Effector memory CD8-positive, alpha-beta T cell (primary cell): ENCODE measurements at regions not wholly inside any gene's neighbourhood (a gene's known extent, or its start where the extent isn't known, plus 50 kb on each side); places are given as distances from the start of the nearest gene placed in this dataset.
"Not testable (repeated sequence)": the region's sequence is repeated elsewhere in the genome, so short reads cannot be mapped to it uniquely, and the experiment has no call there.

Experiments used
- ATAC-seq: fragments of 150-1000 bp; cut with Tn5 transposase; replicated peaks from 2 replicates; pipeline ENCODE4 v1.10.0; 2021; ENCODE audit warnings: mild to moderate bottlenecking, moderate library complexity
- DNase-seq, 3 experiments: peaks; one replicate each; pipeline ENCODE4 v3.0.0; 2021
- H3K27ac Mint-ChIP-seq, 2 donors: one replicate each; pipeline ENCODE4 v1.8.0; 2022; ENCODE audit warnings: mild to moderate bottlenecking in 2 of 2, mixed read lengths in 2 of 2, moderate library complexity in 2 of 2
- H3K27me3 Mint-ChIP-seq, 2 donors: one replicate each; pipeline ENCODE4 v1.8.0; 2022; ENCODE audit warnings: mixed read lengths in 2 of 2
- H3K36me3 Mint-ChIP-seq: one replicate; pipeline ENCODE4 v1.8.0; 2022; ENCODE audit warnings: mild to moderate bottlenecking, moderate library complexity, mixed read lengths; ENCODE audit not compliant: insufficient read depth
- H3K4me1 Mint-ChIP-seq, 2 donors: one replicate each; pipeline ENCODE4 v1.8.0; 2022; ENCODE audit warnings: low read depth in 2 of 2, mixed read lengths in 2 of 2
- H3K4me3 Mint-ChIP-seq, 2 donors: one replicate each; pipeline ENCODE4 v1.8.0; 2022; ENCODE audit warnings: mild to moderate bottlenecking in 2 of 2, mixed read lengths in 2 of 2, moderate library complexity in 2 of 2
- H3K9me3 Mint-ChIP-seq, 2 donors: one replicate each; pipeline ENCODE4 v1.8.0; 2022; ENCODE audit warnings: mixed read lengths in 2 of 2

DNA sequence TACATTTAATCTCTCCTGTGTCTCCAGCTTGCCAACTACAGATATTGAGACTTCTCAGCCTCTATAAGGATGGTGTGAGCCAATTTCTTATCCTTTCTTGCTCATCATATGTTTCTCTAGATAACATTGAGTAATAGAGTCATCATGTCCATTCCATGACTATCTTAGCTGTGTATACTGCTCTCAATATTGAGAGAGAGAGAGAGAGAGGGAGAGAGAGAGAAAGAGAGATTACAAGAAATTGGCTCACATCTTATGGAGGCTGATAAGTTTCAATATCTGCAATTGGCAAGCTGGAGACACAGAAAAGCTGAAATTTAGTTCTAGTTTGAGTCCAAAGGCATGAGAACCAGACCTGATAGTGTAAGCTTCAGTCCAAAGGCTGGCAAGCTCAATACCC is 110.8 kb upstream of the MSMB start:
- not testable (repeated sequence) for H3K27ac Mint-ChIP-seq, ATAC-seq, H3K4me1 Mint-ChIP-seq, H3K9me3 Mint-ChIP-seq, H3K27me3 Mint-ChIP-seq, H3K36me3 Mint-ChIP-seq, DNase-seq, H3K4me3 Mint-ChIP-seq

GRCh38 chr10:46169736-46170135 is 117.1 kb upstream of the ANTXRL start:
- Mint-ChIP-seq H3K27ac (no peak overlapping the region), H3K36me3 (no peaks in the 10 kb centered on the region), H3K4me3 (no peak overlapping the region), H3K4me1 (no peaks in the 10 kb centered on the region), H3K27me3 (no peaks in the 10 kb centered on the region), H3K9me3 (no peaks in the 10 kb centered on the region)
- no peak for DNase-seq
- no peak for ATAC-seq

DNA sequence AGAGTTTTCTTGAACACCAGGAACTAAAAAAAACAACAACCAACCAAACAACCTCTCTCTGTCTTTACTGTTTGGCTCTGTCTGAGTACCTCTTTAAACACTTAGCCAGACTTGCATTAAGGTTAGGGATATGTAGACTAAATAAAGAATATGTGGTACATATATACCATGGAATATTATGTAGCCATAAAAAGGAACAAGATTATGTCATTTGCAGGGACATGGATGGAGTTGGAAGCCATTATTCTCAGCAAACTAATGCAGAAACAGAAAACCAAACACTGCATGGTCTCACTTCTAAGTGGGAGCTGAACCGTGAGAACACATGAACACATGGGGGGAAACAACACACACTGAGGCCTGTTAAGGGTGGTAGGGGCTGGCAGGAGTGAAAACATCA is 116.0 kb upstream of the ANTXRL start:
- DNase-seq, result no peak
- Mint-ChIP-seq H3K9me3 (no peaks in the 10 kb centered on the region), H3K27ac (no peak overlapping the region), H3K36me3 (no peaks in the 10 kb centered on the region), H3K4me3 (no peak overlapping the region), H3K27me3 (no peaks in the 10 kb centered on the region), H3K4me1 (no peaks in the 10 kb centered on the region)
- no peak for ATAC-seq

DNA sequence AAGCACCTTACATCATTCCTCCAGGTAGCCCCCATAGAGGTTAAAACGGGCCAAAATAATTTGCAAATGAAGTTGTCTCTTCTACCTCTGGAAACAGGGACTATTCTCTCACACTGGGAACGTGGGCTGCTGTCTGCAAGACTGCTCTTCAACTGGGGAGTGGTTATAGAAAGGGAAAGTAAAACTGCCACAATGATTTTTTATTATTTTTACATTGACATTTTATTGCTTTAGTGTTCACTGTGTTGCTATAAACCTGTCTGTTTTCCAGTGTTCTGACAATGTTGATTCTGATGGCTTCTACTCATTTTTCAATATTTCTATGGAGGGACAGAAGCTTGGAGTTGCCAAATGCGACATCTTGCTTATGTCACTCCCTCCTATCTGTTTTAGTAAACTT is 115.1 kb upstream of the ANTXRL start:
- DNase-seq (no peak), ATAC-seq (no peak)
- Mint-ChIP-seq H3K36me3 (no peaks in the 10 kb centered on the region), H3K4me3 (no peak overlapping the region), H3K27me3 (no peaks in the 10 kb centered on the region), H3K27ac (no peak overlapping the region), H3K4me1 (no peaks in the 10 kb centered on the region), H3K9me3 (no peaks in the 10 kb centered on the region)

DNA sequence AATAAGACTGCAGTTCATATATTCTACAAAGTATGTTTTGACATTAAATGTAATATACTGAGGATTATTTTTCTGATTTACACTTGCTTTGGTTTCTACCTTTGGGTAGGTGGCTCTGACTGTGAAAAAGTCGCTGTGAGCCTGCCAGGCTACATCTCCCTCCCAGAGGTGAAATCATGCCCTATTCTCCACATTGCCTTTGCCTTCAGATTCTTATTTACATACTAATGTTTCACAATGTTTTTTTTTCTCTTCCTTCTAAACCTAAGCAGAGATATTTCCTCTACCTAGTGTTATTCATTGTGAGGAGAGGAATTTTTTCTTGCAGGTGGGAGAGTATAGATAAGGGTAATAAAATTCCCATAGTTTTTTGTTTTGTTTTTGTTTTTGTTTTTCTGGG is 111.5 kb upstream of the ANTXRL start:
- Mint-ChIP-seq H3K27me3 (no peaks in the 10 kb centered on the region), H3K36me3 (no peaks in the 10 kb centered on the region), H3K27ac (no peak overlapping the region), H3K4me3 (no peak overlapping the region), H3K9me3 (no peaks in the 10 kb centered on the region), H3K4me1 (no peaks in the 10 kb centered on the region)
- DNase-seq, result no peak
- ATAC-seq, result no peak

GRCh38 chr10:46175831-46176230 is 111.0 kb upstream of the ANTXRL start:
- H3K9me3 Mint-ChIP-seq, result no peaks in the 10 kb centered on the region
- no peak overlapping the region for H3K4me3 Mint-ChIP-seq
- no peaks in the 10 kb centered on the region for H3K27me3 Mint-ChIP-seq
- no peaks in the 10 kb centered on the region for H3K36me3 Mint-ChIP-seq
- H3K27ac Mint-ChIP-seq, result no peak overlapping the region
- ATAC-seq (no peak), DNase-seq (no peak)
- H3K4me1 Mint-ChIP-seq, result no peaks in the 10 kb centered on the region

- not testable (repeated sequence) for H3K4me3 Mint-ChIP-seq, H3K27me3 Mint-ChIP-seq, H3K4me1 Mint-ChIP-seq, H3K9me3 Mint-ChIP-seq, DNase-seq, ATAC-seq, H3K27ac Mint-ChIP-seq
- peaks cover 10% of the 10 kb centered on the region for H3K36me3 Mint-ChIP-seq
Observed at GRCh38 chr10:46187431-46187830, 99.4 kb upstream of the ANTXRL start.

DNA sequence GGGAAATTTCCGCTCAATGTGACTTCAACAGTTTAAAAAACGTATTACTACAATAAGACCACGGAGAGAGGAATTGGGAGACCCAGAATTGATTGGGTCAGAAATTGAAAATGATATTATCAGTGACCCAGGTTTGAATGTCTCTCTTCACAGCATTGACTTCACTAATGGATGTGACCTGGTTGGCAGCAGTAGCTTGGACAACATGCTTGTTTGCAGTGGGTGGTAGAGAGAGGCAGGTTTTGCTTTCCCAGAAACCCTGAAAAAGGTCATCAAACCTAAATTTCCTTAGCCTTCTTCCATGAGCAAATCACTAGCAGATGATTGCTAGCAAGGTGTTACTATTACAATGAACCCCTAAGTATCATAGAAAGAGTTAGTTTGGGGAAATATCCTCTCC is 89.7 kb upstream of the ANTXRL start:
- Mint-ChIP-seq H3K4me3 (no peak overlapping the region), H3K27ac (no peak overlapping the region), H3K36me3 (no peaks in the 10 kb centered on the region), H3K27me3 (no peaks in the 10 kb centered on the region), H3K9me3 (no peaks in the 10 kb centered on the region), H3K4me1 (peaks cover 0 to 4% of the 10 kb centered on the region in 2 donors)
- DNase-seq (no peak), ATAC-seq (no peak)

DNA sequence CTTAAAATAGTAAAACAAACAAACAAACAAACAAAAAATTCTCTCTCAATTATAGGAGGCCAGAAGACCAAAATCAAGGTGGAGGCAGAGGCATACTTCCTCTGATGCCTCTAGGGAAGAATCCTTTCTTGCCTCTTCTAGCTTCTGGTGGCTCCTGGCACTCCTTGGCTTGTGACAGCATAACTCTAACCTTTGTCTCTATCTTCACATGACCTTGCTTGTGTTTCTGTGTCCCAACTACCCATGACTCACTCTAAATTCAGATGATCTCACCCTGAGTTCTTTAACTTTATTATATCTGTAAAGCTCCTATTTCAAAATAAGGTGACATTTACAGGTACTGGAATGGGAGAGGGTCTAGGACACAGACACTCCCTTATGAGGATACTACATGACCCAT is 88.3 kb upstream of the ANTXRL start:
- Mint-ChIP-seq H3K4me1 (peaks cover 2 to 15% of the 10 kb centered on the region in 2 donors), H3K9me3 (no peaks in the 10 kb centered on the region), H3K27ac (no peak overlapping the region), H3K36me3 (no peaks in the 10 kb centered on the region), H3K27me3 (no peaks in the 10 kb centered on the region), H3K4me3 (no peak overlapping the region)
- DNase-seq (no peak), ATAC-seq (no peak)

DNA sequence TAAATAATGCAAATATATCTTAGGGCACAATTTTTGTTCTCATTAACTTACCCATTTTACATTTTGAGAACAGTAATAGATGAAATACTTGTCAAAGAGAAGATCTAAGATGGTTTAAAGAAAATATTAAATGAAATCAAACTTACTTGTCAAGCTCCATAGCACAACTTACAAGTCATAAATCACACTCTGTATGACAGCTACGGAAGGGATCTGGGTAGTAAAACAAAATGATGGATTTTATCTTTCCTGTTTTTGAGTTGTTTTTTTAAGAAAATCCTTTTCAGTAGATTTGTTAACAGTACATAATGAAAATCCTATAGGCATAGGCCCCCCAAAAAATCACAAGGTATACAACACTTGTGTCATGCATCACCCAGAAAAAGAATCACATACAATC is 84.4 kb upstream of the ANTXRL start:
- H3K27ac Mint-ChIP-seq, H3K9me3 Mint-ChIP-seq, H3K4me3 Mint-ChIP-seq, DNase-seq, H3K36me3 Mint-ChIP-seq, ATAC-seq, H3K27me3 Mint-ChIP-seq: not testable (repeated sequence)
- H3K4me1 Mint-ChIP-seq, result peaks cover 2 to 18% of the 10 kb centered on the region in 2 donors

DNA sequence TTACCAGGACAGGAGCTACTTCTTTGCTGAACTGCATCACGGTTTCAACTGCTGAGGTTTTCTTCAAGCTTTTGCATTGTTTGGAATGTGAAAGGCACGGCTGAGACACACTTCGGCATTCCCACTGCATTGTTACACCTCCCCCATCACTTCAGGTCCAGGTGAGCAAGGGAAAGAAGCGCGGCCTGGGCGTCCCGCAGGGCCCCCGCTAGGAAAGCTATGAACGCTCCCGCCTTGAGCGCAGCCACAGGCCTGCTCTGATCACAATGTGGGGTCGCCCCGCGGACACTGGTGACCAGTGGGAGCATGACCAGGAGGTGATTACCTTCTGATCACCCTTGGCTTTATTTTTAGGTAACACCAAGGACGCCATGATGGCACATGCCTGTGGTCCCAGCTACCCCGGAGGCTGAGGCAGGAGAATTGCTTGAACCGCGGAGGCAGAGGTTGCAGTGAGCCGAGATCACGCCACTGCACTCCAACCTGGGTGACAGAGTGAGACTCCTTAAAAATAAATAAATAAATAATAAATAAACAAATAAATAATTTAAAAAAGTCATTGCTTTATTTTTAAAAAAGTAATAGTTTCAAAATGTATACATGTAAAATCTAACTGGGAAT is 82.2 kb upstream of the ANTXRL start:
- H3K4me1 Mint-ChIP-seq, result peaks cover 2 to 14% of the 10 kb centered on the region in 2 donors
- not testable (repeated sequence) for H3K36me3 Mint-ChIP-seq, DNase-seq, H3K27me3 Mint-ChIP-seq, H3K4me3 Mint-ChIP-seq, H3K27ac Mint-ChIP-seq, H3K9me3 Mint-ChIP-seq, ATAC-seq

DNA sequence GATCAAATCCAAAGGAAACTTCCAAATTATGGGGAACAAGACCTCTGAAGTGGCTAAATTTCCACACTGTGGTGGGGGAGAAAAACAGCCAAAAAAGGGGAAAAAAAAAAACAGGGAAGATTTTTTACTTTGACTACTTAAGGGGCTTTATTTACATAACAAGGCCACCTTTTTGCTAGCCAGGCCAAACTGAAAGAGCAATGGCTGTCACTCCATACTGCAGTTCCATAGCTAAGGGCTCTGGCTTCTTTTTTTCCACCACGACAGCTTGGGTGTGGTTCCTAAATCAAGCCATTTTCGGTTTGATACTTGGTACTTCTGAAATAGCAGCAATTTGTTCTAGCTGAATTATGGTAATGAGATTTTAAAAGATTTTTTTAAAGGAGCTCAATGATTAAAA is 76.4 kb upstream of the ANTXRL start:
- not testable (repeated sequence) for H3K9me3 Mint-ChIP-seq, DNase-seq, H3K36me3 Mint-ChIP-seq, H3K4me3 Mint-ChIP-seq, H3K27me3 Mint-ChIP-seq, H3K27ac Mint-ChIP-seq, H3K4me1 Mint-ChIP-seq, ATAC-seq

GRCh38 chr10:46215426-46215825 is 71.4 kb upstream of the ANTXRL start:
- no peak for DNase-seq
- Mint-ChIP-seq H3K36me3 (peaks cover 5% of the 10 kb centered on the region), H3K27me3 (no peaks in the 10 kb centered on the region), H3K4me3 (no peak overlapping the region), H3K27ac (peak overlapping the region in 1 of 2 donors; percentile 69), H3K9me3 (no peaks in the 10 kb centered on the region), H3K4me1 (peaks cover 14 to 26% of the 10 kb centered on the region in 2 donors)
- ATAC-seq, result no peak

- peak overlapping the region in 1 of 2 donors; percentile 69 for H3K27ac Mint-ChIP-seq
- ATAC-seq, result no peak
- H3K4me1 Mint-ChIP-seq, result peaks cover 17 to 26% of the 10 kb centered on the region in 2 donors
- no peak for DNase-seq
- no peaks in the 10 kb centered on the region for H3K27me3 Mint-ChIP-seq
- H3K4me3 Mint-ChIP-seq, result no peak overlapping the region
- no peaks in the 10 kb centered on the region for H3K9me3 Mint-ChIP-seq
- peaks cover 5% of the 10 kb centered on the region for H3K36me3 Mint-ChIP-seq
Observed at GRCh38 chr10:46216003-46216634, 70.7 kb upstream of the ANTXRL start.
